GM20000 (cell line): ENCODE measurements at regions not wholly inside any gene's neighbourhood (a gene's known extent, or its start where the extent isn't known, plus 50 kb on each side); places are given as distances from the start of the nearest gene placed in this dataset.

Source experiments
- DNase-seq: peaks from one replicate; pipeline ENCODE4 v3.0.0; 2012; ENCODE audit warnings: low spot score
- CTCF ChIP-seq: IDR thresholded peaks from 2 replicates; pipeline ENCODE4 v1.5.1; 2012; ENCODE audit warnings: mild to moderate bottlenecking, control low read depth; ENCODE audit errors: extremely low read depth, missing control alignments

GRCh38 chr2:189391201-189391600 lies 50.1 kb upstream of the WDR75 start:
- no peak for TF ChIP-seq CTCF
- no peak for DNase-seq
